DLD1 (cell line): ENCODE measurements at regions not wholly inside any gene's neighbourhood (a gene's known extent, or its start where the extent isn't known, plus 50 kb on each side); places are given as distances from the start of the nearest gene placed in this dataset.
"Not testable (repeated sequence)": the region's sequence is repeated elsewhere in the genome, so short reads cannot be mapped to it uniquely, and the experiment has no call there.

ENCODE experiments used
- in situ Hi-C: cut with HindIII; loops from 2 replicates; pipeline ENCODE4 v1.10.0; 2017; ENCODE audit warnings: low sequenced_read_pairs

- in situ Hi-C loops, result no loop called here
Measured at GRCh38 chr2:75390169-75390568, 170.6 kb downstream of the EVA1A start.

GRCh38 chr2:75389271-75389670 is 171.5 kb downstream of the EVA1A start:
- in situ Hi-C loops, result no loop called here

- in situ Hi-C loops, result no loop called here
Measured at GRCh38 chr2:75381032-75381431, 179.7 kb downstream of the EVA1A start.

GRCh38 chr2:75379476-75380210 is 180.3 kb upstream of the TACR1 start:
- in situ Hi-C loops, result no loop called here

GRCh38 chr2:75375646-75376582 is 176.6 kb upstream of the TACR1 start:
- in situ Hi-C loops, result no loop called here

GRCh38 chr2:75374414-75374957 is 175.2 kb upstream of the TACR1 start:
- in situ Hi-C loops, result not testable (repeated sequence)

GRCh38 chr2:75367401-75367800 is 168.1 kb upstream of the TACR1 start:
- in situ Hi-C loops, result loop anchor here (5.0 kb wide), 1 partner anchor 55 kb away; no protein-coding TSS in a partner anchor

GRCh38 chr2:75361486-75361885 is 162.2 kb upstream of the TACR1 start:
- in situ Hi-C loops, result no loop called here

GRCh38 chr2:75360945-75361344 is 161.6 kb upstream of the TACR1 start:
- in situ Hi-C loops, result no loop called here

- in situ Hi-C loops, result no loop called here
Measured at GRCh38 chr2:75356865-75357264, 157.5 kb upstream of the TACR1 start.

- in situ Hi-C loops, result no loop called here
Measured at GRCh38 chr2:75353131-75353530, 153.8 kb upstream of the TACR1 start.

- in situ Hi-C loops, result loop anchor here (5.0 kb wide), 1 partner anchor 71 kb away; no protein-coding TSS in a partner anchor
Measured at GRCh38 chr2:75348307-75348706, 149.0 kb upstream of the TACR1 start.

GRCh38 chr2:75344146-75344545 is 144.8 kb upstream of the TACR1 start:
- in situ Hi-C loops, result no loop called here

- in situ Hi-C loops, result no loop called here
Measured at GRCh38 chr2:75342504-75343175, 143.3 kb upstream of the TACR1 start.

- in situ Hi-C loops, result no loop called here
Measured at GRCh38 chr2:75340560-75340959, 141.2 kb upstream of the TACR1 start.

- in situ Hi-C loops, result no loop called here
Measured at GRCh38 chr2:75338461-75338860, 139.1 kb upstream of the TACR1 start.

GRCh38 chr2:75337619-75338018 is 138.3 kb upstream of the TACR1 start:
- in situ Hi-C loops, result no loop called here

- in situ Hi-C loops, result no loop called here
Measured at GRCh38 chr2:75337016-75337415, 137.7 kb upstream of the TACR1 start.

- in situ Hi-C loops, result no loop called here
Measured at GRCh38 chr2:75336451-75336850, 137.1 kb upstream of the TACR1 start.

- in situ Hi-C loops, result no loop called here
Measured at GRCh38 chr2:75334076-75334475, 134.8 kb upstream of the TACR1 start.

GRCh38 chr2:75333646-75334045 is 134.3 kb upstream of the TACR1 start:
- in situ Hi-C loops, result no loop called here
